Caco-2 (cell line): ENCODE measurements at regions not wholly inside any gene's neighbourhood (a gene's known extent, or its start where the extent isn't known, plus 50 kb on each side); places are given as distances from the start of the nearest gene placed in this dataset.
"Not testable (repeated sequence)": the region's sequence is repeated elsewhere in the genome, so short reads cannot be mapped to it uniquely, and the experiment has no call there.

Experiments used
- BruUV-seq: library from RNA; stranded (reverse); fragments of 400-500 nt; replicated peaks from 2 replicates; lab custom pipeline; 2021; lab: Mats Ljungman, UMichigan
- CTCF ChIA-PET: fragments of 300-600 bp; sonication (Branson Sonifier 250); formaldehyde crosslinking; loops from one replicate; lab custom pipeline; 2022; ENCODE audit warnings: antibody characterized with exemption; lab: Charles Lee
- POLR2A ChIA-PET: fragments of 300-600 bp; sonication (Branson Sonifier 250); formaldehyde crosslinking; loops from one replicate; lab custom pipeline; 2022; ENCODE audit warnings: antibody characterized with exemption; lab: Charles Lee
- DNase-seq, 2 experiments: peaks; one replicate each; pipeline versions ENCODE4 v3.0.0 to v3.0.0-alpha.2; 2020 to 2022
- H3K27me3 ChIP-seq: replicated peaks from 2 replicates; pipeline ENCODE4 v1.6.0; 2011; ENCODE audit warnings: low read length; ENCODE audit not compliant: control insufficient read depth, insufficient read depth
- H3K36me3 ChIP-seq: 2 replicates; pipeline ENCODE4 v1.5.1; 2011; ENCODE audit warnings: low read length; ENCODE audit not compliant: control insufficient read depth, insufficient read depth
- H3K4me1 ChIP-seq: fragments of 250-450 bp; sonication (Bioruptor Pico); 2 replicates; pipeline ENCODE4 v1.5.1; 2020; ENCODE audit warnings: mild to moderate bottlenecking
- H3K4me3 ChIP-seq: 2 replicates; pipeline ENCODE4 v1.5.1; 2011; ENCODE audit warnings: low read depth, mild to moderate bottlenecking, control low read depth, low read length
- H3K9me3 ChIP-seq: fragments of 250-450 bp; sonication (Bioruptor Pico); 2 replicates; pipeline ENCODE4 v1.5.1; 2020; ENCODE audit warnings: mild to moderate bottlenecking, moderate library complexity
- H3K27ac Mint-ChIP-seq: one replicate; pipeline ENCODE4 v1.8.0; 2022; ENCODE audit warnings: mixed read lengths; ENCODE audit not compliant: unreplicated experiment
- H3K27me3 Mint-ChIP-seq: one replicate; pipeline ENCODE4 v1.8.0; 2022; ENCODE audit warnings: mixed read lengths; ENCODE audit not compliant: insufficient read depth, unreplicated experiment
- H3K36me3 Mint-ChIP-seq: one replicate; pipeline ENCODE4 v1.8.0; 2022; ENCODE audit warnings: mild to moderate bottlenecking, mixed read lengths; ENCODE audit not compliant: insufficient read depth, unreplicated experiment
- H3K4me1 Mint-ChIP-seq: one replicate; pipeline ENCODE4 v1.8.0; 2022; ENCODE audit warnings: low read depth, mixed read lengths; ENCODE audit not compliant: unreplicated experiment
- H3K4me3 Mint-ChIP-seq: one replicate; pipeline ENCODE4 v1.8.0; 2022; ENCODE audit warnings: mild to moderate bottlenecking, moderate library complexity, mixed read lengths; ENCODE audit not compliant: unreplicated experiment
- H3K9me3 Mint-ChIP-seq: one replicate; pipeline ENCODE4 v1.8.0; 2022; ENCODE audit warnings: mixed read lengths; ENCODE audit not compliant: unreplicated experiment
- intact Hi-C: fragments of 100-400 bp; cut with micrococcal nuclease; formaldehyde crosslinking; loops from one replicate; pipeline ENCODE4 v1.10.0; 2022; ENCODE audit not compliant: unreplicated experiment
- TF ChIP-seq, protein P1 (sequence below), 2 experiments: fragments of 200-600 bp in 1 of 2; IDR thresholded peaks; 1 replicate in 1 of 2; 2 replicates in 1 of 2; pipeline versions ENCODE4 v1.5.1 to v1.8.0; 2011 to 2022; ENCODE audit warnings: antibody characterized with exemption in 1 of 2, control low read depth in 1 of 2, inconsistent platforms in 1 of 2, low read depth in 1 of 2, low read length in 1 of 2, mild to moderate bottlenecking in 1 of 2, moderate library complexity in 1 of 2; ENCODE audit not compliant: insufficient read depth in 1 of 2, severe bottlenecking in 1 of 2, unreplicated experiment in 1 of 2

DNA sequence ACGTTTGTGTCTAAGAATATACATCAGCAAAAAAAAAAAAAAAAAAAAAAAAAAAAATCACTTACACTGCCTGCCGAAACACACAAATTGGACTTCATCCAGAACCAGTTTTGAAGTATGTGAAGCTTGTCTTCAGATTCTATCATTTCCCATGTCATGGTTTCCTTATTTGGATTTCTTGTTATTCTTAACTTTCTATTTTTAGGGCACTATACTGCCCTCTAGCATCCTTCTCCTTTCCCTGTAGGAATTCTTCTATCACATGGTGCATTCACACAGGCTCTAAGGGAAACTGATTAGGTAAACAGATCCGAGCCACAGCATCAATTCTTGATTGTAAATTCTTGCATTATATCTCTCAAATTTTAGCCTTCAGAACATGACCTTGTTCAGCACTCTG, 1507.5 kb downstream of the OLFM4 start:
- no peaks in the 10 kb centered on the region for H3K36me3 Mint-ChIP-seq
- no peaks in the 10 kb centered on the region for H3K9me3 ChIP-seq
- ChIA-PET CTCF (no interaction called here), POLR2A (no interaction called here)
- peak in 1 of 2 experiments; percentile 25 for DNase-seq
- intact Hi-C loops, result loop anchor here (1.0 to 10.0 kb wide), 4 partner anchors 86 to 753 kb away; no protein-coding TSS in a partner anchor
- no peaks in the 10 kb centered on the region for H3K4me1 Mint-ChIP-seq
- no peaks in the 10 kb centered on the region for H3K4me1 ChIP-seq
- H3K27ac Mint-ChIP-seq, result no peak overlapping the region
- no peak overlapping the region for H3K4me3 ChIP-seq
- no peaks in the 10 kb centered on the region for H3K36me3 ChIP-seq
- no peak overlapping the region for H3K4me3 Mint-ChIP-seq
- H3K27me3 Mint-ChIP-seq, result peaks cover 6% of the 10 kb centered on the region
- TF ChIP-seq, protein P1, sequence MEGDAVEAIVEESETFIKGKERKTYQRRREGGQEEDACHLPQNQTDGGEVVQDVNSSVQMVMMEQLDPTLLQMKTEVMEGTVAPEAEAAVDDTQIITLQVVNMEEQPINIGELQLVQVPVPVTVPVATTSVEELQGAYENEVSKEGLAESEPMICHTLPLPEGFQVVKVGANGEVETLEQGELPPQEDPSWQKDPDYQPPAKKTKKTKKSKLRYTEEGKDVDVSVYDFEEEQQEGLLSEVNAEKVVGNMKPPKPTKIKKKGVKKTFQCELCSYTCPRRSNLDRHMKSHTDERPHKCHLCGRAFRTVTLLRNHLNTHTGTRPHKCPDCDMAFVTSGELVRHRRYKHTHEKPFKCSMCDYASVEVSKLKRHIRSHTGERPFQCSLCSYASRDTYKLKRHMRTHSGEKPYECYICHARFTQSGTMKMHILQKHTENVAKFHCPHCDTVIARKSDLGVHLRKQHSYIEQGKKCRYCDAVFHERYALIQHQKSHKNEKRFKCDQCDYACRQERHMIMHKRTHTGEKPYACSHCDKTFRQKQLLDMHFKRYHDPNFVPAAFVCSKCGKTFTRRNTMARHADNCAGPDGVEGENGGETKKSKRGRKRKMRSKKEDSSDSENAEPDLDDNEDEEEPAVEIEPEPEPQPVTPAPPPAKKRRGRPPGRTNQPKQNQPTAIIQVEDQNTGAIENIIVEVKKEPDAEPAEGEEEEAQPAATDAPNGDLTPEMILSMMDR (IDR thresholded peaks at IDR 0.05; ENCODE audit: insufficient read depth in 1 of 2, low read depth in 1 of 2, low read length in 1 of 2, severe bottlenecking in 1 of 2, unreplicated experiment in 1 of 2), result peak in 1 of 2 experiments; percentile 64
- BruUV-seq, result no TSS peak
- no peaks in the 10 kb centered on the region for H3K9me3 Mint-ChIP-seq
- no peaks in the 10 kb centered on the region for H3K27me3 ChIP-seq

DNA sequence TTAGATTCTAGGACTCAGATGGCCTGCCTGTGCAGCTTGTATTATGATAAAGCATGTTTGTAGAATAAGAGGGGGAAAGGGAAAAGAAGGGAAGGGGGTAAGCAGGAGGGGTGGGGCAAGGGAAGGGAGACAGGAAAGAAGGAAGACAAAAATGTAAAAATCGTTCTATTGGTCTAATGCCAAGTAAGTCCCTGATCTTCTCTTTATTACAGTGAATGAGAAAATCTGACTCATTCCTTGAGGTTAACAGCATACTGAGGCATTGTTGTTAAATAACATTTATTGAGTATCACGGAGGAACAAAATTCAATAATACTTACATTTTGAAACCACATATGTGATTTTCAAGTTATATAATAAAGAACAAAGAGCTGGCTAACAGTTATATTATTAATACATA, 1534.7 kb downstream of the OLFM4 start:
- CTCF ChIA-PET, result interaction anchor here (0.7 kb wide), 1 partner anchor 32 kb away, joined by 4 read pairs; no protein-coding TSS in a partner anchor
- peaks cover 7% of the 10 kb centered on the region for H3K27me3 Mint-ChIP-seq
- BruUV-seq, result no TSS peak
- Histone ChIP-seq H3K4me3 (no peak overlapping the region), H3K36me3 (no peaks in the 10 kb centered on the region), H3K9me3 (no peaks in the 10 kb centered on the region), H3K4me1 (no peaks in the 10 kb centered on the region), H3K27me3 (no peaks in the 10 kb centered on the region)
- intact Hi-C loops, result no loop called here
- no peaks in the 10 kb centered on the region for H3K4me1 Mint-ChIP-seq
- H3K27ac Mint-ChIP-seq, result no peak overlapping the region
- H3K36me3 Mint-ChIP-seq, result no peaks in the 10 kb centered on the region
- POLR2A ChIA-PET, result no interaction called here
- no peak for DNase-seq
- TF ChIP-seq, protein P1 (IDR thresholded peaks at IDR 0.05; ENCODE audit: insufficient read depth in 1 of 2, low read depth in 1 of 2, low read length in 1 of 2, severe bottlenecking in 1 of 2, unreplicated experiment in 1 of 2), result no peak
- H3K9me3 Mint-ChIP-seq, result no peaks in the 10 kb centered on the region
- H3K4me3 Mint-ChIP-seq, result no peak overlapping the region

DNA sequence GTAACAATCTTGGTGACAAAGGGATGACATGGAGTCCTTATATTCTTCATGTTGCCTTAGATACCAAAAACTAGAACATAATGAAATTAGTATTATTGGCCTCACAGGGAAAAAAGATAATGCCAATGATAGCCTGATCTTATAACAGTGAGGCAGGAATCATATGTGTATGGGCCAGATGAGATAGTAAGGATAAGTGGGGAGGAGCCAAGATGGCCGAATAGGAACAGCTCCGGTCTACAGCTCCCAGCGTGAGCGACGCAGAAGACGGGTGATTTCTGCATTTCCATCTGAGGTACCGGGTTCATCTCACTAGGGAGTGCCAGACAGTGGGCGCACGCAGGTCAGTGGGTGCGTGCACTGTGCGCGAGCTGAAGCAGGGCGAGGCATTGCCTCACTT, 1543.4 kb downstream of the OLFM4 start:
- H3K27me3 Mint-ChIP-seq, H3K36me3 Mint-ChIP-seq, CTCF ChIA-PET, H3K4me1 Mint-ChIP-seq, H3K27me3 ChIP-seq, POLR2A ChIA-PET, H3K9me3 ChIP-seq, H3K9me3 Mint-ChIP-seq, H3K36me3 ChIP-seq: not testable (repeated sequence)
- peak overlapping the region; percentile 79 for H3K4me3 Mint-ChIP-seq
- Histone ChIP-seq H3K4me3 (peak overlapping the region; percentile 33), H3K4me1 (peaks cover 15% of the 10 kb centered on the region)
- TSS peak; percentile 64 for BruUV-seq
- intact Hi-C loops, result loop anchor here (5.0 kb wide), 1 partner anchor 65 kb away; no protein-coding TSS in a partner anchor
- DNase-seq, result peak in 1 of 2 experiments; percentile 26
- peak overlapping the region; percentile 95 for H3K27ac Mint-ChIP-seq
